NAMALWA (cell line): ENCODE measurements at regions not wholly inside any gene's neighbourhood (a gene's known extent, or its start where the extent isn't known, plus 50 kb on each side); places are given as distances from the start of the nearest gene placed in this dataset.
"Not testable (repeated sequence)": the region's sequence is repeated elsewhere in the genome, so short reads cannot be mapped to it uniquely, and the experiment has no call there.

ENCODE experiments used
- DNase-seq: peaks from one replicate; pipeline ENCODE4 v3.0.0-alpha.2; 2015; ENCODE audit warnings: low spot score

DNA sequence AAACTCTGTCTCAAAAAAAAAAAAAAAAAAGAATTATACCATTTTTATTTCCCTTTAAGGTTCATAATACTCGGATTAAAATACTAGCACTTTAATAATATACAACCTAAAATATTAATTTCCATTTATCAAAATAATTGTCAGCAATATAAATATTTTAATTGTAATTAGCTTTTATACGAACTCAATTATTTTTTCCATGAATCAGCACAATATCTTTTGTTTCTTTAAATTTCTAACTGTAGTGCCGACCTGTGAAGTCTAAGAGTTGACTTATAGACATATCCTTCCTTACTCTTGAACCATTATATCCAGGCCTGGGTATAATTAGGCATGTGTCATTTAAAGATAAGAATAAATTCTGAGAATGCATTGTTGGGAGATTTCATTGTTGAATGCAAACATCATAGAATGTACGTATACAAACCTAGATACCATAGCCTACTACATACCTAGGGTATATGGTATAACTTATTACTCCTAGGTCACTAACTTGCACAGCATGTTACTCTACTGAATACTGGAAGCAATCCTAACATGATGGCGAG lies 996.7 kb upstream of the TMPRSS15 start:
- DNase-seq, result no peak

DNA sequence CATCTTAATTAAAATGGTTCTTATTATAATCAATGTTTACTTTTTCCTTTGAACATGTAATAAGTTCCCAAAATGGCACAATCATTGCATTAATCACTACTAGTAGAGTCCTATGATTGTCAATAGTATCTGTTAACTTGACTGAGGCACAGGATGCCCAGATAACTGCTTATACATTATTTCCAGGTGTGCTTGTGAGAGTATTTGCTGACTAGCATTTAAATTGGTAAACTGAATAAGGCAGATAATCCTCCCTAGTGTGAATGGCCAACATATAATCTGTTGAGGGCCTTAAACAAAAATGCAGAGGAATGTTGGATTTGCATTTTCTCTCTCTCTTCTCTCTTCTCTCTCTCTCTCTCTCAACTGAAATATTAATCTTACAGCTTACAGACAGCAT lies 999.3 kb upstream of the TMPRSS15 start:
- DNase-seq, result no peak

DNA sequence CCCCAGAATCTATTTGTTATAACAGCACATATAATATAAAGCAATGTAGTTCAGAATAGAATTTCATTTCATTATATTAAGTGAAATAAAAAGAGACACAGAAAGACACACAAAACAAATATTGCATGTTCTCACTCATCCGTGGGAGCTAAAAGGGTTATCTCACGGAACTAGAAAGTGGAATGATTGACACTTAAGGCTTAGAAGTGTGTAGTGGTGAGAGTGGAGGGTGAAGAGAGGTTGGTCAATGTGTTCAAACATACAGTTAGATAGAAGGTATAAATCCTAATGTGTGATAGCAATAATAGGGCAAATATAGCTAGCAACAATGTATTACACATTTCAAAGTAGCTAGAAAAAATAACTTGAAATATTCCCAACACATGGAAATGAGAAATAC lies 1001.7 kb upstream of the TMPRSS15 start:
- no peak for DNase-seq

- no peak for DNase-seq
These were observed 1017.0 kb upstream of the TMPRSS15 start for GRCh38 chr21:19420565-19420964.

DNA sequence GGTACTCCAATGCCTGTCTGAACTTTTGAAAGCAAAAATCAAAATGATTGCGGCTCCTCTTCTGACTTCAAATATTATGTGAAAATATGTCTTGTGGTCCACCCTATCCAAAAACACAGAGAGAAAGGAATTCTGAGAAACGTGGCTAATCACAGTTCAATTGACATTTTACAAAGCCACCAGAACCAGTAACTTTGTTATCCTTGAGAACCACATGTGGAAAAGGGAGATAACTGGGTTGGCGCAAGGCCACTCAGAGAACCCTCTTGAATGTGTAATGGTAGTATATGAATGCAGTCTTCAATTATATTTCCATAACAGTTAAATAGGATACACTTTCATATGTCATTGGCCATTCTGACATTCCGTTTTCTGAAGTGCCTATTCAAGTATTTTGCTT lies 1030.0 kb upstream of the TMPRSS15 start:
- DNase-seq, result no peak

DNA sequence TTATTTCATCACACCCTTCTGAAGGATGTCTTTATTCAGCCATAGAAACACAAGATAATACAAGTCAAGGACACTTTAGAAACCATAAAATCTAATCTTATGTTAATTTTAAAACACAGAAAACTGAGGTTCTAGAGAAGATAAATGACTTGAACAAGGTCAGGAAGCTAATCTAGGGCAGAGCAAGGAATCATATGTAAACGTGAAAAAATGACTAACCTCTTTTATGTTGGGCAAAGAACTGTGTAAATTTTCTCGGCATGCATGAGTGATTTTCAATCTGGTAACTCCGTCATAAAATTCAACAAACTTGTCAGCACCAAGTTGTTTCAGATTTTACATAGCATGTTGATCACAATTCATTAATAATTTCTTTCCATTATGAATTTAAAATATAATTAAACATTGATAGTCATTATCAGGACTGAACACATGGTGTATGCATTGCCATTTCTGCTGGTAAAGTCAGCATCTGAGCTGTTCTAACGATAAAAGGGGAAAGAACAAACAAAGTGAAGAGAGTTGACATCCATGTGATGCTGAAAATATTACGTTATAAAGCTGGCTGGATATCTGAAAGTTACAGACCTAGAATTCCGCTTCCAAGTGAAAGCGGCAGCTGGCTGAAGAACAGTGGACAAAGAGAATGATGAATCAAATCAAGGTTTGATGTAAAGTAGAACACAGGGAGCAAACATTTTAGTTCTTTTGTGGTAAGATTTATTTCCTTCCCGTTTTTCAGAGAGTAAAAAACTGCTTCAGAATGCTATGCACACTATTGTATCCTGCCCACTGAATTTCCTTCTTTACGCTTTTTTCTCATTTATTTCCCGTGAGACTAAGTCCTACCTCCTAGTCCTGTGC lies 1037.4 kb upstream of the TMPRSS15 start:
- peak; percentile 25 for DNase-seq

DNA sequence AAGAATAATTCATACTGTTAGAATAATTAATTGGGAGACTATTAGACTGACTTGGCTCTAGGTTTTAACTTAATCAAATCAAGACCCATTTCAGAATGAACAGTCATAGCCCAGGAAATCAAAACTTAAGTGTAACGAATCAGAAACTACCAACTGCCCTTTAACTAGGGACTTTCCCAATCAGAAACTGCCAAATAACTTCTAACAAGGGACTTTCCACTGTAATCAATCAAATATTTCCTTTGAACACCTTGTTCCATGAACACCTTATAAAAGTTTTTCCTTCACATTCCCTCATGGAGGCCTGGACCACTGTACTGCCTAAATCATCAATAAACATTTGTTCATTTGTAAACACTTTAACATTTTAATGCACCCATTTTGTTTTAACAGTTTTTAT lies 1054.7 kb upstream of the TMPRSS15 start:
- peak; percentile 15 for DNase-seq

- no peak for DNase-seq
These were observed 1058.1 kb upstream of the TMPRSS15 start for GRCh38 chr21:19461481-19462205.

DNA sequence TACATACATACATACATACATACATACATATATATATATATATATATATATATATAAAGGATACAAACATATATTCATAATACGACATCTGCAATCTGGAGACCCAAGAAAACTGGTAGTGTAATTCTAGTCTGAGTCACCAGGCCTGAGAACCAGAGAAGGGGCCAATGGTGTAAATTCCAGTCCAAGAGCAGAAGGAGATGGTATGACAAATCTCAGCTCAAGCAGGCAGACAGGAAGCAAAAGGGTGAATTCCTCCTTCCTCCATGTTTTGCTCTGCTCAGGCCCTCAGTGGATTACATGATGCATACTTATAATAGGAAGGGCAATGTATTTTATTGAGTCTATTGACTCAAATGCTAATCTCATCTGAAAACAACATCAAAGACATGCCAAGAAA lies 1060.4 kb upstream of the TMPRSS15 start:
- no peak for DNase-seq

GRCh38 chr21:19468991-19469715 lies 1065.6 kb upstream of the TMPRSS15 start:
- no peak for DNase-seq

DNA sequence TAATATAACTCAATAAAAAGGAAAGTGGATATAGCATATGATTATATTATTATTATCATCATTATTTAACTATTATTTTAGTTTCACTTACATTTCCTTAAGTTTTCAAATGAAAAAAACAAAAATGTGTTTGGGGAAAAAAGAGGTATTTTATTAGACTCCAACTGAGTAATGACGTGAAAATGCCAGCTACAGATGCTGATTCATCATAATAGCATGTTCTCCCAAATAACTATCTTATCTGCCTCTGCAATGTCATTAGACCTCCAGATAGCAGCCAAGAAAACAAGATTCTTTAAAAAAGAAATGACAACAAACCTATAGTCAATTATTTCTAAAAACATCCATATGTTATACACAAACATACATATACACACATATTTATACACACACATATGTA lies 1071.9 kb upstream of the TMPRSS15 start:
- no peak for DNase-seq

GRCh38 chr21:19489930-19490329 lies 1086.3 kb upstream of the TMPRSS15 start:
- no peak for DNase-seq

- no peak for DNase-seq
These were observed 1086.9 kb upstream of the TMPRSS15 start for GRCh38 chr21:19490481-19490880.

GRCh38 chr21:19493437-19494241 lies 1090.1 kb upstream of the TMPRSS15 start:
- not testable (repeated sequence) for DNase-seq

- no peak for DNase-seq
These were observed 1097.5 kb upstream of the TMPRSS15 start for GRCh38 chr21:19501115-19501514.

DNA sequence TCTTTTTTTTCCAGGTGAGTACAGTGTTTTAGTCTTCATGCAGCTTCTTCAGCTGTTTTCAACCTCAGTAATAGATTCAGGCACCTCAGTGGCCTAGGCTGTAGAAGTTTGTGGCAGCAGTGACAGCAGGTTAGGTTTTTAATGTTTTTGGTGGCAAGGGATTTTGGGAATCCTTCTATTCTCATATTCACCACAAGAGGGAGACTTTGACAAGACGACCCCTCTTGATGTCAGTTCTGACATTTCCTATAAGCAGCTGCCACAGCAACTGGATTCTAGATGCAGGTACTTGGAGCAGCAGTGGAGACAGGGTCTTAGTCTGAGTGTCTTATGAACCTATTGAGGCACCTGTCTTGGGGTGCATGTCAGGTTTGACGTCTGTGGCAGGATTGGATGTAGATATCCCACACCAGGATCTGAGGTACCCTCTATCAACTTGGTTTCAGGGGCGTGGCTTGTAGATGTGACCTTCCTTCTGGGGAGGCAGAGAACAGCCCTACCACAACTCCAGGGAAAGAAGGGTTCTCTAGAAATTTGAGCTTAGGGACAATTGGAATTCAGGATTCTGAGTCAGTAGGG lies 1104.2 kb upstream of the TMPRSS15 start:
- DNase-seq, result peak; percentile 54

DNA sequence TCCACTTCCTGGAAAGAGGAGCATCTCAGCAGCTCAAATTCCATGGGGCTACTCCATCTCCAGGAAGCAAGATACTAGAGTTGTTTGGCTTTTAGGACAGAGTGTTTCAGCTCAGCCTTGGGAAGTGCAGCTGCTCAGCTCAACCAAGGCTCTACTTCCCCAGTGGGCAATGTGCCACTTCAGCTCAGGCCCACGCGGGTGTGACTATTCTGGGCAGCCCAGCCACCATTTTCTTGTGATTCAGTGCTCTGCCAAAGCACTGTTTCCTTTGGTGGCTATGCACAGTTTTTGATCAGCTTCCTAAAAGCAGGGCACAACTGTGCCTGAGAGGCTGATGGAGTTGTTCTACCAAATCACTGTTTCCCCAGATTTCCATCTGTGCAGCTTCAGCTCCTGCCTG lies 1104.9 kb upstream of the TMPRSS15 start:
- DNase-seq, result no peak

- no peak for DNase-seq
These were observed 1105.3 kb upstream of the TMPRSS15 start for GRCh38 chr21:19508844-19509243.

DNA sequence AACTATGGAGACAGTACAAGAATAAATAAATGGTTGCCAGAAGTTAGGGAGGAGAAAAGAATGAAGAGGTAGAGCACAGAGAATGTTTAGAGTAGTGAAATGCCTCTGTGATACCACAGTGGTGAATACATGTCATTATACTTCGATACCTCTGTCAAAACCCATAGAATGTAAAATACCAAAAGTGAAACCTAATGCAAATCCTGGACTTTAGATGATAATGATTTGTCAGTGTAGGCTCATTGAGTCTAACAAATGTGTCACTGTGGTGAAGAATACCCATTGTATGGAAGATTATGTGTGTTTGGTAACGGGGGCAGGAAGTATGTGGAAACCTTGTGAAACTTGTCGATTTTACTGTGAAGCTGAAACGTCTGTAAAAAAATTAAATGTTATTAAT lies 1106.5 kb upstream of the TMPRSS15 start:
- no peak for DNase-seq

- DNase-seq, result peak; percentile 27
These were observed 1107.1 kb upstream of the TMPRSS15 start for GRCh38 chr21:19510653-19511052.

DNA sequence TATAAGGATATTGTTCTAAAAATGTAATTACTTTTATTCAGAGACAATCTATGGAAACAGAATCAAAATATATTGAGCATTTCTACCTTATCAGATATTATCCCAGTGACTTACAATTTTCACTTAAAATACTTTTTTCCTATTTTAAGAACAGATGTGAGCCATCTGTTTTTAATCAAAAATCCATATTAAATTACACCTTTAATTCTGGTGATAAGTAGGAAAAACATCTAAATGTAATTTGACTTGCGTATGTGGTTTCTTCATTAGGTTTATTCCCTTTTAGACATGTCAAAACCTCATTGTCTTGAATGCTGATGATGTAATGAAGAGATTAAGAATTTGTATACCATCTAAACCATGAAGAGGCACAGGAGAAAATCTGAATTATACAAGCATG lies 1118.8 kb upstream of the TMPRSS15 start:
- DNase-seq, result no peak
